ENCODE measurements at regions not wholly inside any gene's neighbourhood (a gene's known extent, or its start where the extent isn't known, plus 50 kb on each side); places are given as distances from the start of the nearest gene placed in this dataset.

DNA sequence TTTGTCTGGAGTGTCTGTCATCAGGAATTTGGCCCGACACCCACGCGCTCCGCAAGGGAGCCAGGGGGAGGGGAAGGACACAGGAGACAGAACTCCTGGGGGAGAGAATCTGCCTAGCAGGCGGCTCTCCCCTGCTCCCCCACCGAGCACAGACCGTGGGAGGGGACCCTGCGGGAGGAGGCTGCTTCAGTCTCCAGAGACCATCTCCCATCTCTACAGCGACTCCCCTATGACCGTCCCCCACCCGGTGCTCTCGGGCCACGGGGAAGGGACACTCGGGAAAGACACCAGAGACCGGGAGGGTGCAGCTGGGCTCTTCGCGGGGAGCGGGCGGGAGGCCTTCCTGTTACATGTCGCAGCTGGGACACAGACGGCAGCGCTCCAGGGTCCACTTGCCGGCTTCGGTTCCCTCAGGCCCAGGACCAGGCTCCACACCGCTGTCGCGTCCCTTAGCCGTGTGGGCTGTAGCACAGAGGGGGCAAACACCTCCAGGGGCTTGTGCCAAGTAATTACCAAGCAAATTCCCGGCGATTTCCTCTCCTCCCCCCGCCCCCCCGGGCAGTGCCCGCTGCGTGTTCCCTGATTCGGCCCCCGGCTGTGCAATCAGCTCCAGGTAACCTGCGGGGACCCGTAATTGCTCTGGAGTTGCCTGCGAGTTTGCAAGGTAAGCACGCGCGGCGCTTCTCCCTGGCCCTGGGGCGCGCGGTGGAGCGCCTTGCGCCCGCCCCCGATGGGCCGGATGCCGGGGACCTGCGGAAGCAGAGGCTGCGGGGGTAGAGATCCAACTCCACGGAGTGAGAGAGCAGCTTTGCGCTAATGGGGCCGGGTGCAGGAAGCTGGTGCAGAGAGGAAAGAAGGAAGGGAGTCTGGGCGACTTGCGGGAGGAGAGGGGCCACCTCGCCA is 155.1 kb upstream of the CADM1 start:
- TF ChIP-seq, protein P1, sequence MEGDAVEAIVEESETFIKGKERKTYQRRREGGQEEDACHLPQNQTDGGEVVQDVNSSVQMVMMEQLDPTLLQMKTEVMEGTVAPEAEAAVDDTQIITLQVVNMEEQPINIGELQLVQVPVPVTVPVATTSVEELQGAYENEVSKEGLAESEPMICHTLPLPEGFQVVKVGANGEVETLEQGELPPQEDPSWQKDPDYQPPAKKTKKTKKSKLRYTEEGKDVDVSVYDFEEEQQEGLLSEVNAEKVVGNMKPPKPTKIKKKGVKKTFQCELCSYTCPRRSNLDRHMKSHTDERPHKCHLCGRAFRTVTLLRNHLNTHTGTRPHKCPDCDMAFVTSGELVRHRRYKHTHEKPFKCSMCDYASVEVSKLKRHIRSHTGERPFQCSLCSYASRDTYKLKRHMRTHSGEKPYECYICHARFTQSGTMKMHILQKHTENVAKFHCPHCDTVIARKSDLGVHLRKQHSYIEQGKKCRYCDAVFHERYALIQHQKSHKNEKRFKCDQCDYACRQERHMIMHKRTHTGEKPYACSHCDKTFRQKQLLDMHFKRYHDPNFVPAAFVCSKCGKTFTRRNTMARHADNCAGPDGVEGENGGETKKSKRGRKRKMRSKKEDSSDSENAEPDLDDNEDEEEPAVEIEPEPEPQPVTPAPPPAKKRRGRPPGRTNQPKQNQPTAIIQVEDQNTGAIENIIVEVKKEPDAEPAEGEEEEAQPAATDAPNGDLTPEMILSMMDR (IDR thresholded peaks at IDR 0.05) = no peak
- TF ChIP-seq POLR2A (IDR thresholded peaks at IDR 0.05) = no peak
- no peak for TF ChIP-seq POLR2AphosphoS5 (IDR thresholded peaks at IDR 0.05)
- TF ChIP-seq EP300 (IDR thresholded peaks at IDR 0.05) = no peak

All from gastroesophageal sphincter (tissue), 3 donors.